BLaER1 (cell line): ENCODE measurements at regions not wholly inside any gene's neighbourhood (a gene's known extent, or its start where the extent isn't known, plus 50 kb on each side); places are given as distances from the start of the nearest gene placed in this dataset.

ENCODE experiments used
- H3K27ac ChIP-seq: shearing (Covaris generic); formaldehyde crosslinking; 2 replicates; pipeline ENCODE4 v1.8.1; 2022
- H3K27me3 ChIP-seq: shearing (Covaris generic); formaldehyde crosslinking; 2 replicates; pipeline ENCODE4 v1.8.1; 2022
- H3K36me3 ChIP-seq: shearing (Covaris generic); formaldehyde crosslinking; 2 replicates; pipeline ENCODE4 v1.8.1; 2022
- H3K4me1 ChIP-seq: shearing (Covaris generic); formaldehyde crosslinking; 2 replicates; pipeline ENCODE4 v1.8.1; 2022
- H3K4me2 ChIP-seq: shearing (Covaris generic); formaldehyde crosslinking; 2 replicates; pipeline ENCODE4 v1.8.1; 2022
- H3K4me3 ChIP-seq: shearing (Covaris generic); formaldehyde crosslinking; 2 replicates; pipeline ENCODE4 v1.8.1; 2022
- H3K9ac ChIP-seq: shearing (Covaris generic); formaldehyde crosslinking; 2 replicates; pipeline ENCODE4 v1.8.1; 2022
- H3K9me3 ChIP-seq: shearing (Covaris generic); formaldehyde crosslinking; 2 replicates; pipeline ENCODE4 v1.8.1; 2022
- H4K20me1 ChIP-seq: shearing (Covaris generic); formaldehyde crosslinking; 2 replicates; pipeline ENCODE4 v1.8.1; 2022
- Cebpa-rat ChIP-seq: shearing (Covaris generic); IDR thresholded peaks from 2 replicates; pipeline ENCODE4 v1.8.1; 2022

- no peak overlapping the region for H3K4me3 ChIP-seq
- no peaks in the 10 kb centered on the region for H3K9me3 ChIP-seq
- no peaks in the 10 kb centered on the region for H4K20me1 ChIP-seq
- H3K36me3 ChIP-seq = no peaks in the 10 kb centered on the region
- H3K9ac ChIP-seq = no peak overlapping the region
- TF ChIP-seq Cebpa-rat = no peak
- no peak overlapping the region for H3K4me2 ChIP-seq
- no peak overlapping the region for H3K27ac ChIP-seq
- H3K4me1 ChIP-seq = peaks cover 10% of the 10 kb centered on the region
- H3K27me3 ChIP-seq = no peaks in the 10 kb centered on the region
Observed at GRCh38 chr16:9428355-9429005, 337.0 kb downstream of the HAPSTR1 start.

GRCh38 chr16:9429646-9430330 lies 338.3 kb downstream of the HAPSTR1 start:
- Histone ChIP-seq H3K4me1 (peaks cover 16% of the 10 kb centered on the region), H3K36me3 (no peaks in the 10 kb centered on the region), H3K27me3 (no peaks in the 10 kb centered on the region), H3K9ac (no peak overlapping the region), H3K4me3 (no peak overlapping the region), H3K4me2 (no peak overlapping the region), H3K9me3 (no peaks in the 10 kb centered on the region), H3K27ac (no peak overlapping the region), H4K20me1 (no peaks in the 10 kb centered on the region)
- no peak for TF ChIP-seq Cebpa-rat

GRCh38 chr16:9434659-9435058 lies 343.2 kb downstream of the HAPSTR1 start:
- no peaks in the 10 kb centered on the region for H3K36me3 ChIP-seq
- no peak overlapping the region for H3K9ac ChIP-seq
- H4K20me1 ChIP-seq = no peaks in the 10 kb centered on the region
- H3K9me3 ChIP-seq = peaks cover 20% of the 10 kb centered on the region
- H3K27me3 ChIP-seq = no peaks in the 10 kb centered on the region
- H3K27ac ChIP-seq = no peak overlapping the region
- peaks cover 16% of the 10 kb centered on the region for H3K4me1 ChIP-seq
- H3K4me2 ChIP-seq = no peak overlapping the region
- no peak overlapping the region for H3K4me3 ChIP-seq
- no peak for TF ChIP-seq Cebpa-rat

- H4K20me1 ChIP-seq = no peaks in the 10 kb centered on the region
- H3K4me2 ChIP-seq = no peak overlapping the region
- no peak overlapping the region for H3K9ac ChIP-seq
- H3K4me3 ChIP-seq = no peak overlapping the region
- H3K27ac ChIP-seq = no peak overlapping the region
- TF ChIP-seq Cebpa-rat = no peak
- H3K27me3 ChIP-seq = no peaks in the 10 kb centered on the region
- H3K9me3 ChIP-seq = peaks cover 20% of the 10 kb centered on the region
- no peaks in the 10 kb centered on the region for H3K36me3 ChIP-seq
- H3K4me1 ChIP-seq = peaks cover 16% of the 10 kb centered on the region
Observed at GRCh38 chr16:9436175-9436574, 344.7 kb downstream of the HAPSTR1 start.

- Histone ChIP-seq H3K9me3 (peaks cover 20% of the 10 kb centered on the region), H3K4me1 (peaks cover 26% of the 10 kb centered on the region), H4K20me1 (no peaks in the 10 kb centered on the region), H3K36me3 (no peaks in the 10 kb centered on the region), H3K27ac (no peak overlapping the region), H3K27me3 (no peaks in the 10 kb centered on the region), H3K9ac (no peak overlapping the region), H3K4me3 (no peak overlapping the region), H3K4me2 (no peak overlapping the region)
- TF ChIP-seq Cebpa-rat = no peak
Observed at GRCh38 chr16:9437115-9437514, 345.7 kb downstream of the HAPSTR1 start.

GRCh38 chr16:9438991-9439390 lies 347.5 kb downstream of the HAPSTR1 start:
- TF ChIP-seq Cebpa-rat = no peak
- peaks cover 29% of the 10 kb centered on the region for H3K4me1 ChIP-seq

GRCh38 chr16:9441012-9441411 lies 349.6 kb downstream of the HAPSTR1 start:
- Histone ChIP-seq H3K27me3 (no peaks in the 10 kb centered on the region), H4K20me1 (no peaks in the 10 kb centered on the region), H3K9ac (no peak overlapping the region), H3K4me3 (no peak overlapping the region), H3K4me1 (peaks cover 22% of the 10 kb centered on the region), H3K9me3 (peaks cover 15% of the 10 kb centered on the region), H3K36me3 (no peaks in the 10 kb centered on the region), H3K27ac (no peak overlapping the region), H3K4me2 (peak overlapping the region; percentile 59)
- TF ChIP-seq Cebpa-rat = no peak

More at GRCh38 chr16:9438991-9439390, 347.5 kb downstream of the HAPSTR1 start:
- no peak overlapping the region for H3K27ac ChIP-seq
- no peak overlapping the region for H3K4me3 ChIP-seq
- H3K4me2 ChIP-seq = no peak overlapping the region
- no peaks in the 10 kb centered on the region for H3K36me3 ChIP-seq
- H3K9me3 ChIP-seq = peaks cover 20% of the 10 kb centered on the region
- H3K27me3 ChIP-seq = no peaks in the 10 kb centered on the region
- H3K9ac ChIP-seq = no peak overlapping the region
- no peaks in the 10 kb centered on the region for H4K20me1 ChIP-seq

- Histone ChIP-seq H4K20me1 (no peaks in the 10 kb centered on the region), H3K4me1 (peaks cover 46% of the 10 kb centered on the region), H3K27me3 (no peaks in the 10 kb centered on the region), H3K9me3 (no peaks in the 10 kb centered on the region), H3K4me2 (no peak overlapping the region), H3K27ac (no peak overlapping the region), H3K9ac (no peak overlapping the region), H3K4me3 (no peak overlapping the region), H3K36me3 (no peaks in the 10 kb centered on the region)
- no peak for TF ChIP-seq Cebpa-rat
Observed at GRCh38 chr16:9443864-9444263, 352.4 kb downstream of the HAPSTR1 start.

- Histone ChIP-seq H3K9me3 (peaks cover 6% of the 10 kb centered on the region; the same call in 1 of the 2 replicates), H3K4me3 (no peak overlapping the region), H3K36me3 (no peaks in the 10 kb centered on the region), H3K27me3 (no peaks in the 10 kb centered on the region), H3K4me1 (peaks cover 31% of the 10 kb centered on the region), H3K9ac (no peak overlapping the region), H4K20me1 (no peaks in the 10 kb centered on the region), H3K4me2 (peak overlapping the region; percentile 58), H3K27ac (no peak overlapping the region)
- TF ChIP-seq Cebpa-rat = no peak
Observed at GRCh38 chr16:9446471-9447194, 355.2 kb downstream of the HAPSTR1 start.

GRCh38 chr16:9447195-9447551 lies 355.7 kb downstream of the HAPSTR1 start:
- Histone ChIP-seq H3K9me3 (peaks cover 6% of the 10 kb centered on the region; the same call in 1 of the 2 replicates), H4K20me1 (no peaks in the 10 kb centered on the region), H3K27ac (no peak overlapping the region), H3K36me3 (no peaks in the 10 kb centered on the region), H3K4me1 (peaks cover 26% of the 10 kb centered on the region), H3K9ac (no peak overlapping the region), H3K27me3 (no peaks in the 10 kb centered on the region), H3K4me2 (peak overlapping the region; percentile 58), H3K4me3 (no peak overlapping the region)
- TF ChIP-seq Cebpa-rat = no peak
